ENCODE measurements at regions not wholly inside any gene's neighbourhood (a gene's known extent, or its start where the extent isn't known, plus 50 kb on each side); places are given as distances from the start of the nearest gene placed in this dataset.
"Not testable (repeated sequence)": the region's sequence is repeated elsewhere in the genome, so short reads cannot be mapped to it uniquely, and the experiment has no call there.

GRCh38 chr16:62755938-62756337, 719.7 kb upstream of the CDH8 start:
- DNase-seq (ENCODE audit: low spot score) = no peak

- DNase-seq (ENCODE audit: low spot score) = no peak
Observed at GRCh38 chr16:62752854-62753253, 716.6 kb upstream of the CDH8 start.

DNA sequence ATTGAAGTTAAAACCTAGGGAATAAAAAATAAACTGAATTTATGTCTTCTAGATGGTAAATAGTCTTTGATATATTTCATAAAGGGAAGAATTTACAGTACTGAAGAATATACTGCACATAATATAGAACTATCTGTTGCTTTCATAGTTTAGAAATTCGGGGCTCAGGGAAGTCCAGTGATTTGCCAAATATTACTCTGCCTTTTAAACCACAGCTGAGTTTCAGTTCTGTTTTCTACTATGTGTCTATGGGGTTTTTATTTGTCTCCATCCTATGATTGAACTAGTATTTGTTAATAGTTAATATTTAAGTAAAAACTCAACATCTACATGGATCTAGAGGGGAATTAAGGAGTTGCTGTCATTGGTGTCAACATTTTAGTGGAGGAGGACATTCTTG, 715.0 kb upstream of the CDH8 start:
- DNase-seq (ENCODE audit: low spot score) = no peak

DNA sequence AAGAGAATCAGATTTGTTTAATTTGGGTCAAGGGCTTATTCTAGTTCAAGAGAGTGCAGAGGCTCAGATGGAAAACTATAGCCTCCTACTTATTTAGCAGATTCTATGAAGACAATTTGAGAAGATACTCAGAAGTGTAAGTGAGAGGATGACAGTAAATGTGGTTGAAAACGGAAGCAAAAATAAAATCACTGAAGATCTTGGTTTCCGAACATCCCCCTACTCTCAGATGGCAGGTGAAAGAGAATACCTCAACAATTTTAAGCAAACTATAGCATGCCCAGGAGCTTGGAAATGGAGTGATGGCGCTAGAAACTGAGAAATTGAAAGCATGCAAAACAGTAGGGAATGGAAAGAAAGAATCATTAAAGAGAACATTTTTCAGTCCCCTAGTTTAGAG, 705.5 kb upstream of the CDH8 start:
- no peak for DNase-seq (ENCODE audit: low spot score)

GRCh38 chr16:62738666-62739460, 702.6 kb upstream of the CDH8 start:
- no peak for DNase-seq (ENCODE audit: low spot score)

DNA sequence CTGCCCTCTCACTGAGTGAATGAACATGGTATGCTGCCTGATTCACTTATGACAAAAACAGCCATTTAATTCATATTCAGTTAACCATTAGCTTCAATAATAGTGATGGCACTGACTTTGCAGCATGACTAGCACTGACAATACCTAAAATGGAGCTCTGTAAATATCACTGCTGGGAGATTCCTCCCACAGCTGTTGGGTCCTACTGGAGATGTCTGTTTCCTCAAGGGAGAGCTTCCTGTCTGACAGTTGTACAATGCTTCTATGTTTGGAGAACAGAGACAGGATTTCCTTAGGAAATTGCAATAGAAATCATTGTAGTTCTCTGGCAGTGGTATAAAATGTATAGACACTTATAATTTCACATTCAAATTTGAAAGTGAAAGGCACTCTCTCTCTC, 695.9 kb upstream of the CDH8 start:
- no peak for DNase-seq (ENCODE audit: low spot score)

- not testable (repeated sequence) for DNase-seq (ENCODE audit: low spot score)
Observed at GRCh38 chr16:62724670-62725269, 688.5 kb upstream of the CDH8 start.

DNA sequence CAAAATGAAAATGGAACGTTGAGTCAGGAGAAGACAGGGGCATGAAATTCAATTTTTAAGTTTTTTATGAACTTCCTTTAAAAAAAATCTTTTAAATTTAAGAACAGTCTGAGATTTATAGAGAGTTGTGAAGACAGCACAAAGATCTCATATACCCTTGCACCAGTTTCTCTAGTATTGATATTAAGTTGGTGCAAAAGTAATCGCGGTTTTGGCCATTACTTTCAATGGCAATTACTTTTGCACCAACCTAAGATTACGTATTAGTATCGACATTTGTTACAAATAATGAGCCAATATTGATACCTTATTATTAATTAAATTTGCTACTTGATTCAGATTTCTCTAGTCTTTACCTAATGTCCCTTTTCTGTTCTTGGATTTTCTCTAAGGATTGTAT, 684.4 kb upstream of the CDH8 start:
- no peak for DNase-seq (ENCODE audit: low spot score)

- DNase-seq (ENCODE audit: low spot score) = no peak
Observed at GRCh38 chr16:62717026-62717425, 680.8 kb upstream of the CDH8 start.

DNA sequence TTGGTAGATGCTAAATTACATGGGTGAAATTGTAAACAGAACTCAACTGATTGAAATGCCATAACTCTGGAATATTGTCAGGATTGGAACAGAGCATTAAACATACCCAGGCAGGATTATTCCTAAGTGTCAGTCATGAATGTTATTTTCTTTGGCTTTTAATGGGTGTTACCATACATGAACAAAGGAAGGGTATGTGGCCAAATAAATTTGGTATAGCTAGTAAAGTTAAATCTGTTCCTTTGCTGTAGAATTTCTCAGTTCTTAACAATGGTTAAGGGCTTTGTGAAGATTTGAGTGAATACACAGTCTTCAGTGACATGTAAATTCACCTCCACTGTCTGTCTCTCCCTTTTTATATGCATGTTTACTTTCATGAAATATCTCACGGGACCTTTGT, 679.5 kb upstream of the CDH8 start:
- DNase-seq (ENCODE audit: low spot score) = no peak

DNA sequence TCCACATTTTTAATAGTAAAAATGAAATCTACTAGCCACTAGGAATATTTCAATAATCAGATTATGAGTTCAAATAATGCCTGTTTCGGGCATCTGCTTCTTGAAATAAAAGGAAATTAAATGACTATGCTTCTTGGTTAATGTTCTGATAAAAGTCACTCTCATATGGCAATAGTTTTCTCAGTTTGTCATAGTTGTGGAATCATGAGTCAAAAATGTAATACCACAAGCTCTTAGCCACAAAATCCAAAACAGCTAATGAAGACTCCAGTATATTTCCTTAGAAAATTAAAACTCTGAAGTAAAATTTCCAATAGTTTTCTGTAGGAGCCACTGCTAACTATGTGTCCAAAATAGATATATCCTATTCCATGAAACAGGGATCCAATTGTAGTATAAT, 676.3 kb upstream of the CDH8 start:
- peak; percentile 12 for DNase-seq (ENCODE audit: low spot score)

DNA sequence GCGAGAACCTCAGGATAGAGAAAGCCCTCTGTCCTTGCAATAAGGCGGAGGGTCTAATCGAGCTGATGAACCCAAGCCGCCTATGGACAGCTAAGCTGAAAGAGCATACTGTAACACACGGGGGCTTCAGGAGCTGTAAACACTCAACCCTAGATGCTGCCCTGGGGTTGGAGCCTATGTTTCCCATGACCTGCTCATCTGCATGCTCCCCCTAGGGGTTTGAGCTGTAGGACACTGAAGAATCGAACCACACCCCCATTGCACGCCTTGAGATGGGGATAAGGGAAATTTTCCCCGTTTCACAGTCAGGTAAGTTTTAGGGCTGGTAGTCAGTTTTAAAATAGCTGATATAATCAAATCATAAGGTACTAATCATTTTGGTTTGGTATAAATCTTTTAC, 675.6 kb upstream of the CDH8 start:
- no peak for DNase-seq (ENCODE audit: low spot score)

GRCh38 chr16:62709794-62710193, 673.6 kb upstream of the CDH8 start:
- no peak for DNase-seq (ENCODE audit: low spot score)

- DNase-seq (ENCODE audit: low spot score) = no peak
Observed at GRCh38 chr16:62701426-62701825, 665.2 kb upstream of the CDH8 start.

DNA sequence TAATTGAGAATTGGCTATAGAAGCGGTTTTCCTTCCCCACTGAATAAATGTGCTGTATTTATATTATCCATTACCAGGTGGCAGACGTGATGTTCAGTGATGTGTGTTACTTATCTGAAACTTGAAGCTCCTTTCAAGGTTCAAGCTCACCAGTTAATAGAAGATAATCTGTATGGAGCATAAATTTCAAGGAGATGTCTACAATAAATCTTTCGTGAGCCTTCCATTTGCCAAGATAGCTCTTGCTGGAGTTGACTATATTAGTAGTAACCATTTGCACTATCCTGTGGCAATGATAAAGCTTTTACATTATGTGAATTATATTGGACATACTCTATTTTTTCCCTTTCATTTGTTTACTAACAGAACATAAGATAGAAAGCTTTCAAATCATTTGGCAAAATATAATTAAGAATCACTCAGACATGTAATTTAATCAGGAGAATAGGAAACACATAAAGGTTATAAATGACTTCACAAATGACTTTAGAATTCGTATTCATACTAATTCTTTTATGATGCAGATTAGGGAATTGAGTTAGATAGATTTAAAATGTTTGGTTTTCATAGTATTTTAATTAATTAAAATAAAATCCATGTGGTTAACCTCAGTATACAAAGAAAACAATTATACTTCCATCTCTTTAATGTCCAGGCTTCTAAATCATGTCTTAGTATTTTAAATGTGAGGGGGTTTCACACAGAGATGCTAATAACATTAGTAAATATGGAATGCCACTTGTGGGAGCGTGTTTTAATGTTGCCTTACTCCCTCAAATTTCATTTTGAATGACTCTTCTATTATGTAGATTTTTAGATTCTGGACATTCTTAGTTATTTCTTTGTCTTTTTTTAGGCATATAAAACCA, 664.4 kb upstream of the CDH8 start:
- DNase-seq (ENCODE audit: low spot score) = no peak

GRCh38 chr16:62692685-62693084, 656.4 kb upstream of the CDH8 start:
- DNase-seq (ENCODE audit: low spot score) = no peak

GRCh38 chr16:62681819-62682218, 645.6 kb upstream of the CDH8 start:
- no peak for DNase-seq (ENCODE audit: low spot score)

DNA sequence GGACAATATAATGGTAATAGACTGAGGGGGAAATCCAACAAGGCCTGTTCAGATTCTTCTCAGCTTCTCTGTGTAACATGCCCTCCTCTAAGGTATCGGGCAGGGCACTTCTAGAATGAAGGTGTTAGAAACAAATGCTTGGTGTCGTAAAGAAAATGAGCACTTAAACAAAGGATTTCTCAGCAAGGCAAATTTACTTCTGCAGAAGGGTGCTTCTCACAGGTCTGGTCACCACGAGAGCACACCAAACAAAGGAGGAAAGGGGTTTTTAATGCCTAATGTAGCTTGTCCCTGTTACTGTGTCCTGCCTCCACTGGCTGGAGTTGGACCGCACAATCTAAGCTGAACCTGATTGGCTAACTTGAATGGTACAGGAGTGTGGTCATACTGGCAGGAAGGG, 642.6 kb upstream of the CDH8 start:
- DNase-seq (ENCODE audit: low spot score) = no peak

DNA sequence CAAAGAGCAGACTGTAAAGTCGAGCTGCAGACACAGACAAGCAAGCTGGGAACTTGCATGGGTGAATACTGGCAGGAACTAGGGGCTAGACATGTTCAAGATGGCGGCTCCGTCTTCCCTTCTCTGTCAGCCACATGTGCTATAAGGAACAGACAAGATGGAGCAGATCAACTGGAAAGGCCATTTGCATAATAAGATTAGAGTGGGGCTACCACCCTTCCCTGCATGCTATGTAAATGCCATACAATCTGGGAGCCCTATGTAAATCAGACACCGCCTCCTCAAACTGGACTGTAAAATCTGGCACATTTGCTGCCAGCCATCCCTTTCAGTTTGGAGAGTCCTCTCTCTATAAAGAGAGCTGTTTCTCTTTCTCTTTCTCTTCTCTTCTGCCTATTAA, 640.1 kb upstream of the CDH8 start:
- no peak for DNase-seq (ENCODE audit: low spot score)

GRCh38 chr16:62665269-62665668, 629.0 kb upstream of the CDH8 start:
- DNase-seq (ENCODE audit: low spot score) = no peak

GRCh38 chr16:62664566-62664965, 628.3 kb upstream of the CDH8 start:
- DNase-seq (ENCODE audit: low spot score) = no peak

- no peak for DNase-seq (ENCODE audit: low spot score)
Observed at GRCh38 chr16:62661435-62661834, 625.2 kb upstream of the CDH8 start.

GRCh38 chr16:62657116-62657515, 620.9 kb upstream of the CDH8 start:
- DNase-seq (ENCODE audit: low spot score) = no peak

All from AG08395 (cell line).